K562 (cell line): ENCODE measurements at regions not wholly inside any gene's neighbourhood (a gene's known extent, or its start where the extent isn't known, plus 50 kb on each side); places are given as distances from the start of the nearest gene placed in this dataset.

Experiments used
- ARID3B ChIP-seq: fragments of 250-450 bp; sonication (Bioruptor Pico); IDR thresholded peaks from 2 replicates; pipeline ENCODE4 v1.4.0; 2020; ENCODE audit warnings: borderline replicate concordance
- ASH1L ChIP-seq: fragments of 450-650 bp; IDR thresholded peaks from 2 replicates; pipeline ENCODE4 v1.6.1; 2018; ENCODE audit warnings: borderline replicate concordance, mild to moderate bottlenecking, low read depth; ENCODE audit not compliant: partially characterized antibody
- BCOR ChIP-seq: fragments of 450-650 bp; IDR thresholded peaks from 2 replicates; pipeline ENCODE4 v1.6.1; 2016
- BRCA1 ChIP-seq, 2 experiments: fragments of 450-650 bp in 1 of 2; sonication (generic) in 1 of 2; formaldehyde crosslinking in 1 of 2; IDR thresholded peaks; 2 replicates each; pipeline versions ENCODE4 v1.5.0 to v1.6.1; 2017 to 2020; ENCODE audit warnings: mild to moderate bottlenecking in 1 of 2, missing genetic modification reagents in 1 of 2
- DLX4 ChIP-seq: fragments of 250-450 bp; sonication (Bioruptor Pico); IDR thresholded peaks from 2 replicates; pipeline ENCODE4 v1.6.1; 2021; ENCODE audit warnings: mild to moderate bottlenecking
- DNMT1 ChIP-seq: fragments of 450-650 bp; IDR thresholded peaks from 2 replicates; pipeline ENCODE4 v1.6.1; 2016; ENCODE audit warnings: antibody characterized with exemption, mild to moderate bottlenecking
- ELK1 ChIP-seq: sonication (generic); formaldehyde crosslinking; IDR thresholded peaks from 2 replicates; pipeline ENCODE4 v1.8.1; 2022; ENCODE audit warnings: missing genetic modification reagents
- KDM2B ChIP-seq: fragments of 250-450 bp; sonication (Bioruptor Pico); IDR thresholded peaks from 2 replicates; pipeline ENCODE4 v1.8.0; 2021; ENCODE audit warnings: mild to moderate bottlenecking, moderate library complexity
- MAFG ChIP-seq: fragments of 450-650 bp; conservative IDR thresholded peaks from 2 replicates; pipeline ENCODE4 v1.6.1; 2016; ENCODE audit warnings: missing genetic modification characterization, missing compliant biosample characterization
- MLLT1 ChIP-seq, 2 experiments: fragments of 450-650 bp; IDR thresholded peaks; 2 replicates each; pipeline ENCODE4 v1.6.1; 2016
- RBM25 ChIP-seq: fragments of 200-400 bp; formaldehyde crosslinking; IDR thresholded peaks from 2 replicates; pipeline ENCODE4 v1.6.1; 2018; ENCODE audit warnings: low read length, low read depth, moderate library complexity; ENCODE audit not compliant: severe bottlenecking
- SOX6 ChIP-seq: fragments of 450-650 bp; IDR thresholded peaks from 2 replicates; pipeline ENCODE4 v1.6.1; 2014; ENCODE audit warnings: mild to moderate bottlenecking
- TAF7 ChIP-seq: fragments of 450-650 bp; IDR thresholded peaks from 2 replicates; pipeline ENCODE4 v1.6.1; 2016; ENCODE audit warnings: missing genetic modification characterization, missing compliant biosample characterization
- TBL1XR1 ChIP-seq, 2 experiments: IDR thresholded peaks; 2 replicates each; pipeline ENCODE4 v1.6.1; 2012; ENCODE audit warnings: improper control_type of control experiment in 2 of 2, low read length in 2 of 2, mild to moderate bottlenecking in 1 of 2
- THAP12 ChIP-seq: fragments of 250-450 bp; sonication (Bioruptor Pico); IDR thresholded peaks from 2 replicates; pipeline ENCODE4 v1.9.0; 2021; ENCODE audit warnings: mild to moderate bottlenecking, inconsistent platforms
- ZBTB12 ChIP-seq: fragments of 250-450 bp; sonication (Bioruptor Pico); IDR thresholded peaks from 2 replicates; pipeline ENCODE4 v1.4.0; 2020
- ZKSCAN8 ChIP-seq: fragments of 200-800 bp; sonication (Bioruptor generic); IDR thresholded peaks from 2 replicates; pipeline ENCODE4 v1.6.1; 2016; ENCODE audit warnings: missing genetic modification characterization, missing compliant biosample characterization
- ZNF146 ChIP-seq: IDR thresholded peaks from one replicate; pipeline ENCODE4 v1.6.1; 2018; ENCODE audit warnings: missing compliant biosample characterization; ENCODE audit not compliant: unreplicated experiment
- ZNF224 ChIP-seq: sonication (generic); formaldehyde crosslinking; IDR thresholded peaks from 2 replicates; pipeline ENCODE4 v1.8.0; 2022; ENCODE audit warnings: mild to moderate bottlenecking, missing genetic modification reagents

- TF ChIP-seq ZBTB12 (no peak), ARID3B (no peak), SOX6 (peak; percentile 61), ZNF224 (no peak), THAP12 (CRISPR knock-in tag) (peak; percentile 60; the same call in 1 of the 2 replicates), TAF7 (tag) (peak; percentile 82), ZKSCAN8 (CRISPR knock-in tag) (no peak), TBL1XR1 (IDR thresholded peaks at IDR 0.05; ENCODE audit: low read length in 2 of 2) (no peak), BCOR (peak; percentile 73; the same call in 1 of the 2 replicates), ZNF146 (CRISPR knock-in tag) (no peak), MAFG (peak; percentile 99), DNMT1 (no peak), MLLT1 (IDR thresholded peaks at IDR 0.05) (peak in 1 of 2 experiments; percentile 66; a peak in 1 of 4 replicates), ASH1L (no peak), DLX4 (CRISPR knock-in tag) (no peak), RBM25 (no peak), ELK1 (CRISPR knock-in tag) (no peak), BRCA1 (IDR thresholded peaks at IDR 0.05) (no peak), BRCA1 (CRISPR knock-in tag; IDR thresholded peaks at IDR 0.05) (no peak), KDM2B (peak; percentile 59; the same call in 1 of the 2 replicates)
These were observed 217.8 kb upstream of the MKLN1 start (continued) for GRCh38 chr7:131109759-131110296.
